G401.6 (cell line): ENCODE measurements at regions not wholly inside any gene's neighbourhood (a gene's known extent, or its start where the extent isn't known, plus 50 kb on each side); places are given as distances from the start of the nearest gene placed in this dataset.
"Not testable (repeated sequence)": the region's sequence is repeated elsewhere in the genome, so short reads cannot be mapped to it uniquely, and the experiment has no call there.

Experiments used
- FAIRE-seq: peaks from 2 replicates; lab custom pipeline; 2012; peaks lifted over from hg19 to GRCh38; lab: Jason Lieb, UNC

- no peak for FAIRE-seq
These were observed 169.2 kb upstream of the ATP6AP2 start for GRCh38 chrX:40411340-40412111.

GRCh38 chrX:40410859-40411258 lies 169.9 kb upstream of the ATP6AP2 start:
- FAIRE-seq, result no peak

GRCh38 chrX:40406330-40406859 lies 174.4 kb upstream of the ATP6AP2 start:
- no peak for FAIRE-seq

- no peak for FAIRE-seq
These were observed 175.4 kb upstream of the ATP6AP2 start for GRCh38 chrX:40405399-40405798.

- FAIRE-seq, result no peak
These were observed 177.0 kb upstream of the ATP6AP2 start for GRCh38 chrX:40403757-40404156.

- FAIRE-seq, result no peak
These were observed 177.8 kb upstream of the ATP6AP2 start for GRCh38 chrX:40402831-40403533.

- no peak for FAIRE-seq
These were observed 185.7 kb upstream of the ATP6AP2 start for GRCh38 chrX:40395102-40395501.

GRCh38 chrX:40394302-40394701 lies 186.5 kb upstream of the ATP6AP2 start:
- no peak for FAIRE-seq

GRCh38 chrX:40392599-40392998 lies 188.2 kb upstream of the ATP6AP2 start:
- no peak for FAIRE-seq

- no peak for FAIRE-seq
These were observed 189.1 kb upstream of the ATP6AP2 start for GRCh38 chrX:40391662-40392061.

- FAIRE-seq, result no peak
These were observed 191.2 kb upstream of the ATP6AP2 start for GRCh38 chrX:40389555-40389954.

- no peak for FAIRE-seq
These were observed 192.3 kb upstream of the ATP6AP2 start for GRCh38 chrX:40388441-40388840.

GRCh38 chrX:40387869-40388268 lies 192.9 kb upstream of the ATP6AP2 start:
- not testable (repeated sequence) for FAIRE-seq

- not testable (repeated sequence) for FAIRE-seq
These were observed 193.5 kb upstream of the ATP6AP2 start for GRCh38 chrX:40387311-40387710.

GRCh38 chrX:40385682-40386081 lies 195.1 kb upstream of the ATP6AP2 start:
- FAIRE-seq, result no peak

GRCh38 chrX:40385256-40385655 lies 195.5 kb upstream of the ATP6AP2 start:
- no peak for FAIRE-seq

- FAIRE-seq, result no peak
These were observed 196.8 kb upstream of the ATP6AP2 start for GRCh38 chrX:40383969-40384368.

- no peak for FAIRE-seq
These were observed 197.4 kb upstream of the ATP6AP2 start for GRCh38 chrX:40383360-40383759.

GRCh38 chrX:40380655-40381488 lies 199.9 kb upstream of the ATP6AP2 start:
- no peak for FAIRE-seq

GRCh38 chrX:40377684-40378083 lies 203.1 kb upstream of the ATP6AP2 start:
- FAIRE-seq, result no peak

GRCh38 chrX:40374486-40374885 lies 206.3 kb upstream of the ATP6AP2 start:
- no peak for FAIRE-seq

- FAIRE-seq, result no peak
These were observed 207.1 kb upstream of the ATP6AP2 start for GRCh38 chrX:40373641-40374040.

- no peak for FAIRE-seq
These were observed 207.7 kb upstream of the ATP6AP2 start for GRCh38 chrX:40373025-40373424.
